PC-9 (cell line): ENCODE measurements at regions not wholly inside any gene's neighbourhood (a gene's known extent, or its start where the extent isn't known, plus 50 kb on each side); places are given as distances from the start of the nearest gene placed in this dataset.

Source experiments
- BruUV-seq: library from RNA; stranded (reverse); fragments of 400-500 nt; replicated peaks from 2 replicates; lab custom pipeline; 2021; lab: Mats Ljungman, UMichigan
- CTCF ChIA-PET: fragments of 300-600 bp; sonication (Branson Sonifier 250); formaldehyde crosslinking; loops from one replicate; lab custom pipeline; 2022; ENCODE audit warnings: antibody characterized with exemption; lab: Charles Lee
- POLR2A ChIA-PET: fragments of 300-600 bp; sonication (Branson Sonifier 250); formaldehyde crosslinking; loops from one replicate; lab custom pipeline; 2022; ENCODE audit warnings: antibody characterized with exemption; ENCODE audit not compliant: unreplicated experiment; lab: Charles Lee
- DNase-seq, 2 experiments: peaks; one replicate each; pipeline versions ENCODE4 v3.0.0 to v3.0.0-alpha.2; 2015 to 2022; ENCODE audit warnings: mixed read lengths in 1 of 2
- H2AFZ ChIP-seq: fragments of 200-600 bp; sonication (generic); 2 replicates; pipeline ENCODE4 v1.8.1; 2017; ENCODE audit warnings: antibody characterized with exemption
- H3F3A ChIP-seq: fragments of 200-600 bp; sonication (generic); 2 replicates; pipeline ENCODE4 v1.8.1; 2017; ENCODE audit warnings: antibody characterized with exemption, mild to moderate bottlenecking, low read depth; ENCODE audit not compliant: insufficient read depth
- H3K27ac ChIP-seq: fragments of 200-600 bp; sonication (generic); 2 replicates; pipeline ENCODE4 v1.6.1; 2016; ENCODE audit warnings: mixed run types
- H3K27me3 ChIP-seq: fragments of 200-600 bp; sonication (generic); 2 replicates; pipeline ENCODE4 v1.6.1; 2016; ENCODE audit warnings: low read depth, mixed run types; ENCODE audit not compliant: insufficient read depth
- H3K36me3 ChIP-seq: fragments of 200-600 bp; sonication (generic); 2 replicates; pipeline ENCODE4 v1.6.1; 2016; ENCODE audit warnings: low read depth, mixed run types
- H3K4me1 ChIP-seq: fragments of 200-600 bp; sonication (generic); replicated peaks from 2 replicates; pipeline ENCODE4 v1.6.1; 2016; ENCODE audit warnings: mixed run types; ENCODE audit not compliant: insufficient read depth
- H3K4me2 ChIP-seq: fragments of 200-600 bp; sonication (generic); 2 replicates; pipeline ENCODE4 v1.6.1; 2017; ENCODE audit warnings: mixed run types
- H3K4me3 ChIP-seq: fragments of 200-600 bp; sonication (generic); 2 replicates; pipeline ENCODE4 v1.6.1; 2016; ENCODE audit warnings: mixed run types
- H3K79me2 ChIP-seq: fragments of 200-600 bp; sonication (generic); 2 replicates; pipeline ENCODE4 v1.6.1; 2017; ENCODE audit warnings: low read depth, mixed run types
- H3K9me2 ChIP-seq: fragments of 200-600 bp; sonication (generic); 2 replicates; pipeline ENCODE4 v1.8.1; 2017; ENCODE audit warnings: mild to moderate bottlenecking; ENCODE audit not compliant: insufficient read depth
- H3K9me3 ChIP-seq: fragments of 200-600 bp; sonication (generic); 2 replicates; pipeline ENCODE4 v1.8.1; 2016; ENCODE audit warnings: low read depth; ENCODE audit not compliant: insufficient read depth
- H4K20me1 ChIP-seq: fragments of 200-600 bp; sonication (generic); 2 replicates; pipeline ENCODE4 v1.8.1; 2017; ENCODE audit not compliant: insufficient read depth
- EZH2 ChIP-seq: fragments of 200-600 bp; sonication (generic); IDR thresholded peaks from 2 replicates; pipeline ENCODE4 v1.8.0; 2017; ENCODE audit warnings: antibody characterized with exemption, low read depth
- intact Hi-C: fragments of 100-400 bp; cut with micrococcal nuclease; formaldehyde crosslinking; loops from one replicate; pipeline ENCODE4 v1.10.0; 2022; ENCODE audit not compliant: unreplicated experiment
- TF ChIP-seq, protein P1 (sequence below): fragments of 200-600 bp; sonication (generic); conservative IDR thresholded peaks from 2 replicates; pipeline ENCODE4 v1.6.1; 2017; ENCODE audit warnings: mixed run types, antibody characterized with exemption, mild to moderate bottlenecking, moderate library complexity

DNA sequence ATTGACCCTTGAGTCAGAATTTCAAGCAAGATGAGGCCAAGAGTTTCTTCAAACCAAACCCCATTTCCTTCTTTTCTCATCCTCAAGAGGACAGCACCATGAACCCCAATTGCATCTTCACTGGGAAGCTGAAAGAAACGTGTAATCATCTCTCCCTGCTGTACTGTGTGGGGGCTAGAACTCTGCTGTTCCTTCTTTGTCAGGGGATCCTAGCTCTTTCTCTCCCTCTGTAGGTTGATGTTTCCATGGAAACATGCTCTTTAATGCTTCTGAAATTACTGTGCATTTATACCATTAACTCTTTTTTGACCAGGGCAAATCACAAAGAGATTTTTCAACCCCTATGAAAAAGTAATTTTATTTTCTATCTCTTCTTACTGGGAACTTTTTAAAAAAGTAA lies 295.1 kb downstream of the GRIN2B start:
- Histone ChIP-seq H3K36me3 (no peaks in the 10 kb centered on the region), H3K4me2 (no peak overlapping the region), H4K20me1 (no peaks in the 10 kb centered on the region), H3K4me3 (no peak overlapping the region), H3K27me3 (no peaks in the 10 kb centered on the region), H3F3A (no peaks in the 10 kb centered on the region), H3K27ac (no peak overlapping the region), H3K79me2 (no peaks in the 10 kb centered on the region), H3K4me1 (no peaks in the 10 kb centered on the region), H3K9me3 (no peaks in the 10 kb centered on the region), H3K9me2 (0 out of 2 replicates have a peak, but pooled peaks cover 4% of the 10 kb centered on the region), H2AFZ (no peak overlapping the region)
- no peak for TF ChIP-seq EZH2
- TF ChIP-seq, protein P1, sequence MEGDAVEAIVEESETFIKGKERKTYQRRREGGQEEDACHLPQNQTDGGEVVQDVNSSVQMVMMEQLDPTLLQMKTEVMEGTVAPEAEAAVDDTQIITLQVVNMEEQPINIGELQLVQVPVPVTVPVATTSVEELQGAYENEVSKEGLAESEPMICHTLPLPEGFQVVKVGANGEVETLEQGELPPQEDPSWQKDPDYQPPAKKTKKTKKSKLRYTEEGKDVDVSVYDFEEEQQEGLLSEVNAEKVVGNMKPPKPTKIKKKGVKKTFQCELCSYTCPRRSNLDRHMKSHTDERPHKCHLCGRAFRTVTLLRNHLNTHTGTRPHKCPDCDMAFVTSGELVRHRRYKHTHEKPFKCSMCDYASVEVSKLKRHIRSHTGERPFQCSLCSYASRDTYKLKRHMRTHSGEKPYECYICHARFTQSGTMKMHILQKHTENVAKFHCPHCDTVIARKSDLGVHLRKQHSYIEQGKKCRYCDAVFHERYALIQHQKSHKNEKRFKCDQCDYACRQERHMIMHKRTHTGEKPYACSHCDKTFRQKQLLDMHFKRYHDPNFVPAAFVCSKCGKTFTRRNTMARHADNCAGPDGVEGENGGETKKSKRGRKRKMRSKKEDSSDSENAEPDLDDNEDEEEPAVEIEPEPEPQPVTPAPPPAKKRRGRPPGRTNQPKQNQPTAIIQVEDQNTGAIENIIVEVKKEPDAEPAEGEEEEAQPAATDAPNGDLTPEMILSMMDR: no peak
- ChIA-PET POLR2A (no interaction called here), CTCF (no interaction called here)
- intact Hi-C loops: no loop called here
- no peak for DNase-seq
- BruUV-seq: no TSS peak

DNA sequence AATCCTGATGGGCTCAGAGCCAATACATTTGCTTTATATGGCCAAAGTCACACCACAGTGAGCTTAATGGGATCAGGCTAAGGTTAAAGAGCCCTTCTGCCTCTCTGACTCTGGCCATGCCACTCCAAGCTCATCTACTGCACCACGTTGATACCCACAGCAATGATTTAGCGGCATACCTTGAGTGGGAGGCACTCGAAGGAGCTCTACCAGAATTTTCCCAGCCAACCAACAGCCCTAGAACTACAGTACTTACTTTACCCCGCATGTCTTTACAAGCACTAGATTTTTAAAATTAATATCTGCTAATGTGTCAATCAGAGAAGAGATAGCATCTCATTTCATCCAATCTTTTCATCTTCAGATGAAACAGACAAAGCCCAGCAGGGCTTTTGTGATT lies 300.5 kb downstream of the GRIN2B start:
- DNase-seq: no peak
- BruUV-seq: no TSS peak
- ChIA-PET POLR2A (interaction anchor here (0.6 kb wide), 1 partner anchor 409 kb away, joined by 3 read pairs; no protein-coding TSS in a partner anchor), CTCF (no interaction called here)
- TF ChIP-seq, protein P1: no peak
- TF ChIP-seq EZH2: no peak
- H3F3A ChIP-seq: no peaks in the 10 kb centered on the region
- no peaks in the 10 kb centered on the region for H3K27me3 ChIP-seq
- H3K9me2 ChIP-seq: no peaks in the 10 kb centered on the region
- no peak overlapping the region for H3K4me2 ChIP-seq
- no peak overlapping the region for H3K27ac ChIP-seq
- H3K4me3 ChIP-seq: no peak overlapping the region
- intact Hi-C loops: no loop called here
- H3K4me1 ChIP-seq: no peaks in the 10 kb centered on the region
- no peaks in the 10 kb centered on the region for H4K20me1 ChIP-seq
- no peaks in the 10 kb centered on the region for H3K9me3 ChIP-seq
- H2AFZ ChIP-seq: no peak overlapping the region
- no peaks in the 10 kb centered on the region for H3K79me2 ChIP-seq
- no peaks in the 10 kb centered on the region for H3K36me3 ChIP-seq

DNA sequence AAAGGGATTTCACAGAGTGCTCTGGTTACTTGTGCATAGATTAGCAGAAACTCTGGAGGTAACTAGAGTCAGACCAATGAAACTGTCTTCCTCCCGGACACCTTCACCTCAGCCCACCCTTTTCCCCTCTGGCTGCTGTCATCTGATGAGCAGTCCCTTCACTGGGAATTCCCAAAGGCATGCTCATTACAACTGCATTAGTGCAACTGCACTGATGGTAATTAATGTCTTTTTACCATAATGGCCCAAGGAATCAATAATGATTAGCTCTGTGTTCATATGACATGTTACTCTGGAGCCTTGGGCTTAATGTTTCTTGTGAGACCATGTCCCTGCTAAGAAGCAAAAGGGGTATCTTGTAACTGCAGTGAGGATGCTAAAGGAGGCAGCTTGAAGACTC lies 304.5 kb downstream of the GRIN2B start:
- no peaks in the 10 kb centered on the region for H3K79me2 ChIP-seq
- intact Hi-C loops: no loop called here
- no peaks in the 10 kb centered on the region for H4K20me1 ChIP-seq

More for the DNA sequence above, 304.5 kb downstream of the GRIN2B start:
- H3F3A ChIP-seq: no peaks in the 10 kb centered on the region
- no peak overlapping the region for H2AFZ ChIP-seq
- ChIA-PET CTCF (no interaction called here), POLR2A (no interaction called here)
- TF ChIP-seq EZH2: no peak
- TF ChIP-seq, protein P1: no peak
- DNase-seq: no peak
- no peak overlapping the region for H3K4me3 ChIP-seq
- H3K4me2 ChIP-seq: no peak overlapping the region
- no peaks in the 10 kb centered on the region for H3K9me2 ChIP-seq
- no peaks in the 10 kb centered on the region for H3K9me3 ChIP-seq
- H3K4me1 ChIP-seq: no peaks in the 10 kb centered on the region
- no TSS peak for BruUV-seq
- no peaks in the 10 kb centered on the region for H3K27me3 ChIP-seq
- no peak overlapping the region for H3K27ac ChIP-seq
- no peaks in the 10 kb centered on the region for H3K36me3 ChIP-seq
